ENCODE measurements at regions not wholly inside any gene's neighbourhood (a gene's known extent, or its start where the extent isn't known, plus 50 kb on each side); places are given as distances from the start of the nearest gene placed in this dataset.
"Not testable (repeated sequence)": the region's sequence is repeated elsewhere in the genome, so short reads cannot be mapped to it uniquely, and the experiment has no call there.

DNA sequence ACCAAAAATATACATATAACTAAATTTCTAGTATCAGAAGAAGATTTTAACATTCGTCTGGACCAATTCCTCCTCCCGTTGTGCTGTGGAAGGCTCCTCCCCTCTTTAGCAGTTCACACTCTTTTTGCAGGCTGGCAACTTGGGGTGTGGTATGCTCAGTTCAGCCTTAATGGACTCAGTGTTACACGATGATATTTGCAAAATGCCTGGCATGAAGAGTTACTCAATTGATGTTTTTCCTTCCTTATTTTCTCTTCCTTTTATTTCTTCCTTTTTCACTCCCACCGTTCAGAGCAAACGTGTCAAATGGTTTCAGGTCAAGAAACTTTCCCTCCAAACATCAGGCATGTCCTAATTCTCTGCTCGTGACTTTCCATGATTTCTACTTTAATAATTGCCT, 248.3 kb downstream of the PHF14 start:
- peak; percentile 58 to 65 for DNase-seq

DNA sequence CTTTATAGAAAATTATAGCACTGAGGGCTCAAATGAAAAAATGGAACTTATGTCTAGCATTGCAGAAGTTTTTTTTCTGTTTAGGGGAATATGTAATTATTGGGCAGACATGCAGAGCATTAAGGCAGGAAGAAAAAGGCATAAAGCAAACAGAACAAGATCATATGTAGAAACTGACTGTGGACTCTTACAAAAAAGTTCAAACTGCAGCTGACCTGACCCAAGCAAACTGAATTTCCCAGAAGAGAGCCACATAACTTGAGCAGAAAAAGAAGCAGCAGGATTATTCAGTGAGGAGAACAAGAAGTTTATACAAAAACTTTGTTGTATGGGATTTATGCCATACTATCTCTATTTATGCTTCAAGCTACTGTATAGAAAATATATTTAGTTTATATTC, 250.9 kb downstream of the PHF14 start:
- DNase-seq: no peak

DNA sequence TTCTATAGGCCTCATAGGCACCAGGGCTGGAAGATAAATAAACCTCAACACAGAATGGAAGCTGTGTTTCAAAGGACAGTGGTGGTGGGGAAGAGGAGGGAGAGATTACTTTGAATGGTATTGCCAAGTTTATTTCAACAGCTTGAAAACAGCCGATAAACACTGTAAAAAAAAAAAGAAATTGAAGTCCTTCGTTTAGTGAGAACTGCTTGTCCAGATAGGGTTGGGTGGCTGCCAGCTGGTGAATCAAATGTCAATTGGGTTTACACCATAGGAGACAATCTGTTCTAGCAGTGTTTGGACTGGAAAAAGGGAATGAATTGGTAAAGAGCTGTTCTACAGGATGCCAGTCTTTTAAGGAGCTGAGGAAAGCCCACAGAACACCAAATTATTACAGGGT, 254.8 kb downstream of the PHF14 start:
- no peak for DNase-seq

DNA sequence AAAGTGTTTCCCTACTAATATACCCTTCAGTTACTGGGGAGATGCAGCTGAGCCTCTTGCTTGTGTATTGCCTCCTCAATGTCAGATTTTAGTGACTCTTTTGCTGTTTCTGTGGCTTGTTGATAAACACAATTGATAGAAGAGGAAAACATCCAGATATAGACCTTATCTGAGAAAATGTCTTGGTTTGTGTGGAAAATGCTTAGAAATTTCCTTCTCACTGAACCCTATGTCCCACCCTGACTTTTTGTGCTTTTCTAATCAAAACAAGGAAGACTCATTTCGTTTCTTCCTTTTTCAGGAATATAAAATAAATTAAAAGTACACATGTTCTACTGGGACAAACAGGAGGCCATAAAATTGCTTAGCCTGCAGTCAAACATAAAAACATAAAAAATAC, 257.5 kb downstream of the PHF14 start:
- no peak for DNase-seq

DNA sequence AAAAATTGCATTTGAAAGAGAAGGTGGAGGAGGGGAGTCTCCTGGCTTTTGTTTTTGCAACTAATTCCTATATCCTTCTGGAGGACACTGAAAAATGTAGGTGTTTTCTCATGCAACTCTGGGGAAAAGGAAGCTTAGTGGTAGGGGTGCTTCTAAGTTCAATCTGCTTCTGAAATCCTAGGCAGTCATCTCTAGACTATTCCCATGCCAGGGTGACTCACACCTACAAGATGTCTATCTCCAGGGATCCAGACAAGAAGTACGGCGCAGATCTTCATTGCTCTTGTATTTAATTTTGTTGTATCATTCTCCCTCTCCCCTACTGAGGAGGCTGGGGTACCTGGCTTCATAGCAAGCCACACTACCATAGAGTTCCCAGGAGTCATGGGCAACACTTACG, 258.8 kb downstream of the PHF14 start:
- DNase-seq: no peak

DNA sequence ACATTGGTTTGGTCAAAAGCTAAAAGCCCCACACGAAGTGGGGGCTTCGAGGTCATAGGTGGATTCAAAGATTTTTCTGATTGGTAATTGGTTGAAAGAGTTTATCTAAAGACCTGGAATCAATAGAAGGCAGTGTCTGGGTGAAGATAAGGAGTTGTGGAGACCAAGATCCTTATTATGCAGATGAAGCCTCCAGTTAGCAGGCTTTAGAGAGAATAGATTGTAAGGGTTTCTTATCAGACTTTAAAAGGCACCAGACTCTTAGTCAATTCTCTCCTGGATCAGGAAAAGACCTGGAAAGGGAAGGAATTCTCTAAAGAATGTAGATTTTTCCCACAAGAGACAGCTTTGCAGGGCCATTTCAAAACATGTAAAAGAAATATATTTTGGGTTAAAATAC, 260.2 kb downstream of the PHF14 start:
- DNase-seq: no peak

DNA sequence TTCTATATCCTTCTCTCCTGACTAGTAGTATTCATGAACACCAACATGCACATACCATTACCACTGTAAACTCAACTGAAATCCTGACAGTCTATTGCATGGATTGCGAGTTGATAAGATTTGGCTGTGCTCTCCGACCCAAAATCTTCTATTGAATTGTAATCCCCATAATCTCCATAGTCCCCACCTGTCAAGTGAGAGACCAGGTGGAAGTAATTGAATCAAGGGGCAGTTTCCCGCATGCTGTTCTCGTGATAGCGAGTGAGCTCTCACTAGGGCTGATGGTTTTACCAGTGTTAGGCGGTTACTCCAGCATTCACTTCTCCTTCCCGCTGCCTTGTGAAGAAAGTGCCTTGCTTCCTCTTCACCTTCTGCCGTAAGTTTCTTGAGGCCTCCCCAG, 261.8 kb downstream of the PHF14 start:
- DNase-seq: no peak

DNA sequence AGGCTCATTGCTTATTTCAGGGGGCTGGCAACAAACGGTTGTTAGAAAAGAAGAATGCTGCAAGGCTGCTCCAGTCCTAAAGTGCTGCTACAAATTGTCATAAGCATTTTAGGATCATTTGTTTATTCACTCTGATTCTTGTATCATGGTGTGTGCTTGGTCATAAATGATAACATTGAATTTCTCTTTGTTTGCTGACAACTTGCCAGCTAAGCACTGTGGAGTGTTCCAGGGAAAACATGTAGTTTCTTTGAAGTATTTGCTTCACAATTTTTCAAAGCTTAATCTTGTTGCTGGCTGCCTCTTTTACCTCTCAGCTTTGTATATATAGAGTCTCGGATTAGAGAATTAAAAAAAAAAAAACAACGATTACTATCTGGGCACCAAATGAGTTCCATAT, 263.0 kb downstream of the PHF14 start:
- no peak for DNase-seq

DNA sequence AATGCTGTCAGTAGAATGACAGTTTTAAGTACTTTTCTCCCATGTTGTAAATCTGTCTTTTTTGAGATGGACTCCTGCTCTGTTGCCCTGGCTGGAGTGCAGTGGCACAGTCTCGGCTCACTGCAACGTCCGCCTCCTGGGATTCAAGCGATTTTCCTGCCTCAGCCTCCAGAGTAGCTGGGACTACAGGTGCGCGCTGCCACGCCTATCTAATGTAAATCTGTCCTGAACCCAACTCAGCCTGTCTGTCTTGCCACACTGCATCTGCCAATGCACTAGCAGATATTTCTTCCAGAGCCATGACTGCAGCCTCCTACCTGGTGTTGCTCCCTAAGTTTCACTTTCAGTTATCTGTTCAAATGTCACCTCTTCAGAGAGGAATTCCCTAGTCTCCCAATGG, 264.1 kb downstream of the PHF14 start:
- no peak for DNase-seq

DNA sequence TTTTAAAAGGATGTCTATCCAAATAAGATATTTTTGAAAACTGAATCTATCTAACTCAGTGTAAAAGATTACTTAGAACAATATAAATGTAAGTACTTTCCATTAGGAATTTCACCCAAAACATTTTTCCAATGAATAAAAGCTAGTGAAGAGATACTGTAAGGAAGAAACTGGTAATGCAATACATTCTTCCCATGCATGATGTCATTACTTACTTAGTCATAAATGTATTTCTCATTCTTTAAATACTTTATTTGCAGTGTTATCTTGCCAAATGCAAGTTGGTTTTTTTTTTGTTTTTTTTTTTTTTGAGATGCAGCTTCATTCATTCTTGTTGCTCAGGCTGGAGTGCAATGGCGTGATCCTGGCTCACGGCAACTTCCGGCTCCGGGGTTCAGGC, 265.6 kb downstream of the PHF14 start:
- DNase-seq: no peak

DNA sequence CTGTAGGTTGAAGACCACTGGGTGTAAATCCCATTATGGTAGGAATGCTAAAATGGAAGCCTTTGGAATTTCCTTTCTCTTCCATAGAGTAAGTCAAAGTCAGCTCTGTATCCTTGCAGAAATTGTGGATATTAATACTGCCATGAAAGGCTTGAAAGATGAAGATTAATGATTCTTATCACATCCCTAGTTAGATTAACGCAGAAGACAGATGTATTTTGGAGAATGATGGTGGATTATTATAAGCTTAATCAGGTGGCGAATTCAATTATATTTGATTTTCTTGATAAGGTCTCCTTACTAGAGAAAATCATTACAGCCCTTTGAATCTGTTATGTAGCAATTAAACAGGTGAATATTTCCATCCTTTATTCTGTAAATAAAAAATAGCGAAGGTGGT, 270.1 kb downstream of the PHF14 start:
- no peak for DNase-seq

DNA sequence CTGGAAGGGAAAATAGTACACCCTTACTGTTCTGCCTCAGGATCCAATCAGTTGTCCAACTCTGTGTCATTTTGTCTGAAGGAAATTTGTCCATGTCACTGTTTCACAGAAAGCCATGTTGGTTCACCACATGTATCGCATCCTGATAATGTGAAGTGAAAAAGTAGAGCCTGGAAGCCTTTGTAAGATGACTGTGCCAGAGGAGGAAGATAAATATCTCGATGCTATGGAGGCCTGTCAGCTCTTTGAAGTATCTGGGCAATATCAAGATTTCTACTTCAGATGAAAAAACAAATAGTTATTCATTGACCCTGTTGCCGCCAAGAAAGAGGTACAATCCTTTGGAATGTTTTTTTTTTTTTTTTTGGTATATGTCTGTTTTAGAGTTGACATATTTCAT, 270.5 kb downstream of the PHF14 start:
- no peak for DNase-seq

DNA sequence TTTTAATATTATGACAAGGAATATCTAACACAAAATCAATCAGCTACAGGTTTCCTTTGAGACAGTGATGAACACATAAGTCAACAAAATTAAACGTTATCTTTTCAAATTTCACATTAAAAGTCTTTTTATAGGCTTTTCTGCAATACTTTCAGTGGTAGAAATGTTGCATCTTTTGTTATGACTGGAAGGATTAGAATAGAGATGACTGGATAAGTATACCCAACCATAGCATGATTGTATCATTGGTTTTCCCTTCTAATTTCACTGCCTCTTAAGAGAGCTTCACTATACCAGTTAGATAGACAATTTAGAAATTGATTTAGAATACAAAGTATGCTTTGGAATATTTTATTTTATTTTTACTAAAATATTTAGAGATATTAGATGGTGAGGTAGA, 273.9 kb downstream of the PHF14 start:
- no peak for DNase-seq

DNA sequence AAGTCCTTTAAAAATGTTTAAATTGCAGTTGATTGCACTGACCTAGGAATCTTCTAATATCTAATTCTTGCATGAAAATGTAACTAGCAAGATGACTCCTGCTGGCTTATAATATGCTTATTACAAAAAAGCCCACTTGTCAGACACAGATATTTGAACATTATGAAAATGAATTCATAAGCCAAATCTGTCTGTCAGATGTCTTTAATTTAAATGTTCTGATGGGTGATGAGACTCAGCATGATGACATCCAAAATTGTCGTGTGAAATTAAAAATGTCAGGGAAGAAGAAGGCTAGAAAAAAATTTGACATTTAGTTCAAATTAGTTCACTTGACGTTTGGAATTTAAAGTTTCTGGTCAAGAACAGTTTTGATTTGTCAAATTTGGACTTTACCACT, 277.8 kb downstream of the PHF14 start:
- no peak for DNase-seq

DNA sequence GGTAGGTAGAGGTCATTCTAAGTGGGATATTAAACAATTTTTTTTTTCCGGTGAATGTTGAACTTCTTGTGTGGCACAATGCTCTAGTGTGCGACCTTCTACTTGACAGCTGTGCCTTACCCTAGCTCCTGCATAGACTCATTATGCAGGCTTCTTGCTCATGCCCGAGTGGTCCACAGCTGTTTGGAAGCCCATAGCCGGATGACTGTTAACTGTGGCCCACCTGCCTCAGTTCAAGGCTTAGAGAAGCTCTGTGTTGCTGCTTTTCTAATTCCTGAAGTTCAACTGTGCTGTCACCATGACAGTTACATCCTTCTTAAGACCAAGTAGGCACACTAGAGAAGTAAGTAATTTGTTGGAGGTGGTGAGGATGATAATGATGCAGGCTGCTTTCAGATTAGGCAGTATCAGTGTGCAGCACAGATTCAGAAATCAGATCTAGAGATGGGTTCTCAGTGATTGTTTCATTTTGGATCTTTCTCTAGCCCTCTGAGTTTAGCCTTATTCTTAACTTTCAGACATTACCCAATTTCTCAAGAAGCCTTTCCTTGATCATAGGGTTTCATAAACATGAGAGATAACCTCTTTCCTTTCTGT, 278.4 kb downstream of the PHF14 start:
- no peak for DNase-seq

DNA sequence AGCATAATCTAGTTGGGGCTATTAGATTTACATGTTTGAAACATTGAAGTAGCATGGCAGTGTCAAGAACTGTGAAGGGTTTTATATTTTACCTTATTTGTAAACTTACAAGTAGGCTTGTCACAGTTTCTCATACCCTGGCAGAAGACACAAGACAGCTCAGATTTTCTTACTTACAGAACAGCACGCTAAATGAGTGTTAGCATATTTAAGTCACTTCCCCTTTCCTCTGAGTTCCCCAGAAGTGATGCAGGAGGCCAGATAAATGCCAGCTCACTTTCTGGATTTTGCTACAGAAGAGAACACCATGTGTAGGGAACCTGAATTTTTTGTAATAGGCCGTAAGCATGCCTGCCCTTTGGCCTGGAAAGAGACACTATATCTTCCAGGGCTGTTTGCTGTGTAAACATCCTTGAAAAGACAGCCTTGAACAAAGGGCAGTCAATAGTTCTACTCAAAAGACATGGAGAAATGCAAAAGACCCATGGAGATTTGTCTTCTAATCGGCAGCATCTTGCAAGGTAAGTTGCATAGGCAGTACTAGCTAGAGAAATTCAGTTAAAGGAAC, 279.1 kb downstream of the PHF14 start:
- DNase-seq: peak in 1 of 2 experiments; percentile 2

DNA sequence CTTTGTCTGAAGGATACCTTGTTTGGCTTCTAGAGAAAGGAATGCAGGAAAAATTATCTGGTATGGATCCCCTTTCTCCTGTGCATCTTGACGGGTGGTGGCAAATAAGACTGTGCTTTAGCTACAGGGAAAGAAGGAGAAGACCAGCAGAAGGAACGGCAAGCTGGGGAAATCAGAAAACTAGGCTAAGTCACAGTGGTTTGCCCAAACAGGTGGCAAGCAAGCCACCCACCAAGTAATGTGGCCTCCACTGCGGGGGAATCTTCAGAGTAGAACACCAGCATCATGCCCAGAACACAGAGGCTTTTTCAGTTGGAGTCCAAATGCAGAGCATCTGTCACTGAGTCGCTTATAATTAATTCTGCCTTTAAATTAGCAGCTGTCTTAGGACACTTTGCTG, 282.8 kb downstream of the PHF14 start:
- no peak for DNase-seq

DNA sequence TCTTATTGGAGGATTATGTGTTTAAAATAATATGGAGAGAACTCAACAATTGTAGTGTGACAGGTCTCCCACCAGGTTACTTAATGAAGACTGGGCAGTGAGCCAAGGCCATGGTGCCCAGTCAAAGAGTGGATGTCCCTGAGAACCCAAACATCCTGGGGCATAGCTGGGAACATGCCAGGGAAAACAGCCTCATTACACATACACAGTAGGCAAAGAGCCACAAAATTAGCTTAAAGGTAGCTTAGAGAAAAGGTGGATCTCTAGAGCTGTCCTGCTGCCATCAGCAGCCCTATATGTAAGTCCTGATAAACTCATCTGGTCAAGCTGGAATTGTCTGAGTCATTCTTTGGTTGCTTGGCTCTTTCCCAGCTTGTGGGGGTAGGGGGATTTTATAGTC, 287.8 kb downstream of the PHF14 start:
- no peak for DNase-seq

DNA sequence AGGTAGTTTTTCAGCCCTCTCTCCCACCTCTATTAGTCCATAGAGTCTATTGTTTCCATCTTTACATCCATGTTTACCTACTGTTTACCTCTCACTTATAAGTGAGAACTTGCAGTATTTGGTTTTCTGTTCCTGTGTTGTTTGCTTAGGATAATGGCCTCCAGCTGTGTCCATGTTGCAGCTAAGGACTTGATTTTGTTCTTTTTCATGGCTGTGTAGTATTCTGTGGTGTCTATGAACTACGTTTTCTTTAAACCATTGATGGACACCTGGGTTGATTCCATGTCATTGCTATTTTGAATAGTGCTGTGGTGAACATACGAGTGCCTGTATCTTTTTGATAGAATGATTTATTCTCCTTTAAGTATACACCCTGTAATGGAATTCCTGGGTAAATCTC, 292.4 kb downstream of the PHF14 start:
- DNase-seq: no peak

DNA sequence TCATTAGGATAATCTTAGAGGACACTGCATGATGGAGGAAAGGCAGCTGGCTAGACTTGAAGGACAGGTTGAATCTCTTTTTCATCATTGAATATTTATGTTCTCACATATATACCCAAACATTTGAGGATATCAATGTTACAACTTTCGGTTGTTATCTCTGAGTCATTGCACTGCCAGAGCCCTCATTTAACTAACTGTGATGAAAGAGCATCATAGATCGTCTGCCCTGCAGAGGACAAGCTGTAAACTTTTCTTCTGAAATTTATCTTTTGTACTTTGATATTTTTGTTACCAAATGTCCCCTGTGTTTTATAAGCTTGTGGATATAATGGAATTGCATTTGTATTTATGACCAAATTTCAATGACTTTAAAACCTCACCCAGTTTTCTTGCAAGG, 298.7 kb downstream of the PHF14 start:
- DNase-seq: no peak

DNA sequence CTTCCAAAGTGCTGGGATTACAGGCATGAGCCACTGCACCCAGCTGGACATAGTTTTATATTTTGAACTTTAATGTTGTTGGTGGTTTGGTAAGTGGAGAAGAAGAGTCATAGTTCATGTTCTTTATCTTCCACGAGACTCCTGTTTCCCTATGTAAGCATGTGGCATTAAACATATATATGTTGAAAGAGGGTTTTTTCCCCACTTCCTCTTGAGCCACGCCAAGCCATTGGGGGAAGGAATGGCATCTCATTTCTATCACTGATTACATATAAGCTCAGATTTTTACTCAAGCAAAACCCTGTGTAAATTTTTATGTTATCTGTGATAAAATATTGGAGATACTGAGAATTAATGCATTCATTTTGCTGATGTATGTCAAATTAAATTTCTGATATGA, 300.4 kb downstream of the PHF14 start:
- DNase-seq: no peak

DNA sequence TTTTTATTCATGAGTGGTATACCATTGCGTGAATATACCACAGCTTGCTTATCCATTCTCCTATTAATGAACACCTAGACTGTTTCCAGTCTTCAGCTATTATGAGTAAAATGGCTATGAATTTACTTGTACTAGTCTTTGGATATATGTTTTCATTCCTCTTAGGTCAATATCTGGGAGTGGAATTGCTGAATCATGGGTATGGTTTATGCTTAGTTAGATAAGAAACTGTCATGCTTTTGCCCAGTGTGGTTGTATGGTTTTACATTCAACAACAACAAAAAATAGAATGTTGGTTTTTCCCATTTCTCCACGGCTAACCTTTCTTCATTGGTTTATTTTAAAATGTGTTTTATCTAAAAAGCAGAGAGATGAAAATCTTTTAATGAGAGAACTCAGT, 308.3 kb downstream of the PHF14 start:
- no peak for DNase-seq

DNA sequence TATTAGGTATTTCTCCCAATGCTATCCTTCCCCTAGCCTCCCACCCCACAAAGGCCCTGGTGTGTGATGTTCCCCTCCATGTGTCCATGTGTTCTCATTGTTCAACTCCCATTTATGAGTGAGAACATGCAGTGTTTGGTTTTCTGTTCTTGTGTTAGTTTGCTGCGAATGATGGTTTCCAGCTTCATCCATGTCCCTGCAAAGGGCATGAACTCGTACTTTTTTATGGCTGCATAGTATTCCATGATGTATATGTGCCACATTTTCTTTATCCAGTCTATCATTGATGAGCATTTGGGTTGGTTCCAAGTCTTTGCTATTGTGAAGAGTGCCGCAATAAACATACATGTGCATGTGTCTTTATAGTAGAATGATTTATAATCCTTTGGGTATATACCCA, 309.9 kb downstream of the PHF14 start:
- not testable (repeated sequence) for DNase-seq

DNA sequence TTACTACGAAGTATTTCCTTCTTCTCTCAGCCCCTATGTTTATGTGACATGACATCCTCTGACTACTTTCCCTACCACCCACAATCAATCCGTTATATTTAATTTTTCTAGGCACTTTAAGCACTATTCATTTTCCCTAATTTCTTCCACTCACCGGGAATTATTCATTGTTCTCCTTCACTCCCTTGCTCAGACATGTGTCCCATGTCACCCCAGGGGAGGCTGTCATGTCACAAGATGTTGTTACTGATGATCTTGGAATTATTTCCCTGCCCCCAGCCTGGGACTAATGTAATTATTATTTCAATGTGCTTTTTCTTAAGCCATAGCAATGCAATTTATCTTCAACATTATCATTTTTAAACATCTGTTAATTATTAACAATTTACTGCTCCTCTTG, 317.2 kb downstream of the PHF14 start:
- no peak for DNase-seq

DNA sequence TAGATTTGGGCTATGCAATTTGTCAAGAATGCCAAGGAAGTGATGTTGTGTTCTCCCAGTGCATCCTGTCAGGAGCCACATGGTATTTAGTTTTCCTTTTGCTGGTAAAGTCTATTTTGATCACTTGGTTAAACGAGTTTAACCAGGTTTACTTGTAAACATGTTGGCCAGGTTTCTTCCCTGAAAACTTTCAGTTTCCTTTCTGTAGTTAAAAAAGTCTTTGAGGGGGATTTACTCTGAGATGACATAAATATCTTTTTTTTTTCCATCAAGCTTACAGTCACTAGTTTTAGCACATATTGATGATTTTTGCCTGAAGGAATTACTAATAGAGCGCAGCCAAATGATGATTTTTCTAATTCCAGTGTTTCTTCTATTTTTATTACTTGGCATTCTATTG, 320.5 kb downstream of the PHF14 start:
- DNase-seq: no peak

DNA sequence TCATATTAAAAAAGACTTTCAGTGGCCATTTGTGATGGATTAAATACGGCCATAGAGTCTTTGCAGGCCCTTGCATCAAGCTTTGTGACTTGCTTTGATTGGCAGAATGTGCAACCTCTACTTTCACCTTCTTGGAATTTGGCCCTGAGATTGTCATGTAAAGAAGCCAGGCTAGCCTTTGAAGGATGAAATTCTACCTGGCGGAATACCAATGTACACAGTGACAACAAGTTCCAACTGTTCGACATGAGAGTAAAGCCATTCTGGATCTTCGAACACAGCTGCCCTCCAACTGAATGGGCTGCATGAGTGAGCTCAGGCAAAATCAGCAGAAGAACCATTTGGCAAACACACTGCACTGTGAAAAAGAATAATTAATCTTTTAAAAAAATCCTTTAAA, 321.3 kb downstream of the PHF14 start:
- no peak for DNase-seq

All from AML-193 (cell line).